Spleen (tissue), 7 donors: ENCODE measurements at regions not wholly inside any gene's neighbourhood (a gene's known extent, or its start where the extent isn't known, plus 50 kb on each side); places are given as distances from the start of the nearest gene placed in this dataset.

Experiments used
- CTCF ChIP-seq, 11 experiments: fragments of 200-600 bp in 7 of 11; fragments of 450-650 bp in 4 of 11; sonication (generic) in 4 of 11; IDR thresholded peaks in 8 of 11; conservative IDR thresholded peaks in 3 of 11; 1 replicate in 7 of 11; 2 replicates in 4 of 11; pipeline versions ENCODE4 v1.4.0 to v1.8.0; 2016 to 2021; ENCODE audit warnings: antibody characterized with exemption in 11 of 11, inconsistent platforms in 4 of 11, mild to moderate bottlenecking in 1 of 11
- POLR2A ChIP-seq, 3 donors: fragments of 450-650 bp; IDR thresholded peaks; one replicate each; pipeline ENCODE4 v1.5.1; 2017; ENCODE audit warnings: antibody characterized with exemption in 3 of 3, mild to moderate bottlenecking in 1 of 3
- donor health status: DM: no; HTN: no; CAD: no; lungs with moderate emphysema.
- donor health status: DM: no; HTN: no; CAD: no.
- donor health status: DM: no; HTN: no; CAD: no.

GRCh38 chr9:80522465-80522864 lies 950.7 kb downstream of the TLE4 start:
- TF ChIP-seq CTCF (IDR thresholded peaks at IDR 0.05 in 8 of 11, conservative IDR thresholded peaks at IDR 0.05 in 3 of 11) (no peak), POLR2A (IDR thresholded peaks at IDR 0.05) (no peak)
